Ovary (tissue), 7 donors: ENCODE measurements at regions not wholly inside any gene's neighbourhood (a gene's known extent, or its start where the extent isn't known, plus 50 kb on each side); places are given as distances from the start of the nearest gene placed in this dataset.

ENCODE experiments used
- DNase-seq, 5 donors: peaks; one replicate each; pipeline ENCODE4 v3.0.0-alpha.2; 2019 to 2020
- H3K27ac ChIP-seq, 2 donors: fragments of 200-600 bp; one replicate each; pipeline versions ENCODE4 v1.5.1 to v1.8.0; 2019 to 2022
- H3K27me3 ChIP-seq: fragments of 200-600 bp; one replicate; pipeline ENCODE4 v1.8.0; 2022
- H3K36me3 ChIP-seq: fragments of 200-600 bp; sonication (generic); one replicate; pipeline ENCODE4 v1.5.1; 2019
- H3K4me1 ChIP-seq: one replicate; pipeline ENCODE4 v1.8.1; 2013; ENCODE audit warnings: mild to moderate bottlenecking, moderate library complexity; ENCODE audit not compliant: insufficient read depth
- H3K4me3 ChIP-seq: fragments of 200-600 bp; sonication (generic); one replicate; pipeline ENCODE4 v1.5.1; 2017
- H3K9me3 ChIP-seq, 2 donors: fragments of 200-600 bp in 1 of 2; sonication (generic) in 1 of 2; one replicate each; pipeline versions ENCODE4 v1.5.1 to v1.8.1; 2013 to 2019; ENCODE audit warnings: mild to moderate bottlenecking in 1 of 2, moderate library complexity in 1 of 2
- CTCF ChIP-seq, 3 donors: fragments of 450-650 bp in 2 of 3; fragments of 200-600 bp in 1 of 3; IDR thresholded peaks; one replicate each; pipeline versions ENCODE4 v1.5.1 to v1.8.0; 2016 to 2022; ENCODE audit warnings: antibody characterized with exemption in 3 of 3, mild to moderate bottlenecking in 1 of 3
- EP300 ChIP-seq: sonication (generic); formaldehyde crosslinking; IDR thresholded peaks from one replicate; pipeline ENCODE4 v1.6.1; 2017; ENCODE audit warnings: antibody characterized with exemption
- POLR2A ChIP-seq: fragments of 450-650 bp; IDR thresholded peaks from one replicate; pipeline ENCODE4 v1.6.1; 2017; ENCODE audit warnings: antibody characterized with exemption, mild to moderate bottlenecking, moderate library complexity
- WGBS, 3 donors: extraction: QIAGEN DNeasy Blood & Tissue Kit in 1 of 3; methylation state at CpG; one replicate each; pipeline versions ENCODE4 v1.1.5 to v1.1.7; 2013 to 2017; 5-methylcytosine and 5-hydroxymethylcytosine counted together
- intact Hi-C, 4 donors: fragments of 100-400 bp; cut with DNase I; formaldehyde crosslinking; loops; one replicate each; pipeline versions ENCODE4 v1.11.0 to v1.15.1; 2022 to 2023
- donor health status: DM: no; HTN: no; CAD: no; lungs with moderate emphysema.
- donor health status: DM: no; HTN: no; CAD: no.
- donor health status: Bipolar disorder and iron deficiency.
- donor health status: DM: no; HTN: no; CAD: no.
- donor health status: DM: yes; HTN: yes; CAD: no.

GRCh38 chr14:96631030-96631429 is 128.8 kb downstream of the PAPOLA start:
- no peaks in the 10 kb centered on the region for H3K27me3 ChIP-seq
- no peaks in the 10 kb centered on the region for H3K36me3 ChIP-seq
- H3K4me3 ChIP-seq, result no peak overlapping the region
- no peak for DNase-seq
- WGBS, 3 donors, result 74 to 84% (median 84%) methylated on average over 5 of the region's 5 CpGs
- intact Hi-C loops, result no loop called here
- H3K27ac ChIP-seq, result no peak overlapping the region
- H3K4me1 ChIP-seq, result no peaks in the 10 kb centered on the region
- H3K9me3 ChIP-seq, result no peaks in the 10 kb centered on the region
- no peak for TF ChIP-seq POLR2A
- no peak for TF ChIP-seq CTCF (IDR thresholded peaks at IDR 0.05)
- TF ChIP-seq EP300, result no peak

- Histone ChIP-seq H3K36me3 (no peaks in the 10 kb centered on the region), H3K27ac (no peak overlapping the region)
- DNase-seq, result no peak
Measured at GRCh38 chr14:96631621-96632362, 129.6 kb downstream of the PAPOLA start.

GRCh38 chr14:96632363-96632758 is 130.2 kb downstream of the PAPOLA start:
- Histone ChIP-seq H3K4me1 (no peaks in the 10 kb centered on the region), H3K27ac (no peak overlapping the region), H3K9me3 (no peaks in the 10 kb centered on the region), H3K36me3 (no peaks in the 10 kb centered on the region), H3K4me3 (no peak overlapping the region), H3K27me3 (no peaks in the 10 kb centered on the region)
- TF ChIP-seq POLR2A (no peak), EP300 (no peak), CTCF (IDR thresholded peaks at IDR 0.05) (no peak)
- DNase-seq, result no peak
- intact Hi-C loops, result no loop called here
- 66 to 75% (median 71%) methylated on average over 8 of the region's 8 CpGs for WGBS, 3 donors

More at GRCh38 chr14:96631621-96632362, 129.6 kb downstream of the PAPOLA start:
- H3K27me3 ChIP-seq, result no peaks in the 10 kb centered on the region
- H3K9me3 ChIP-seq, result no peaks in the 10 kb centered on the region
- TF ChIP-seq CTCF (IDR thresholded peaks at IDR 0.05) (no peak), EP300 (no peak), POLR2A (no peak)
- 76 to 87% (median 85%) methylated on average over 13 to 17 of the region's 17 CpGs for WGBS, 3 donors
- H3K4me1 ChIP-seq, result no peaks in the 10 kb centered on the region
- intact Hi-C loops, result no loop called here
- H3K4me3 ChIP-seq, result no peak overlapping the region

- no peak for DNase-seq
- Histone ChIP-seq H3K4me3 (no peak overlapping the region), H3K27ac (no peak overlapping the region), H3K4me1 (no peaks in the 10 kb centered on the region), H3K27me3 (no peaks in the 10 kb centered on the region), H3K9me3 (no peaks in the 10 kb centered on the region), H3K36me3 (no peaks in the 10 kb centered on the region)
- WGBS, 3 donors, result 44 to 66% (median 60%) methylated on average over 2 of the region's 2 CpGs
- TF ChIP-seq POLR2A (no peak), EP300 (no peak), CTCF (IDR thresholded peaks at IDR 0.05) (no peak)
- intact Hi-C loops, result no loop called here
Measured at GRCh38 chr14:96633096-96633495, 130.9 kb downstream of the PAPOLA start.
